HG02870 (cell line): ENCODE measurements at regions not wholly inside any gene's neighbourhood (a gene's known extent, or its start where the extent isn't known, plus 50 kb on each side); places are given as distances from the start of the nearest gene placed in this dataset.
"Not testable (repeated sequence)": the region's sequence is repeated elsewhere in the genome, so short reads cannot be mapped to it uniquely, and the experiment has no call there.

Experiments used
- ATAC-seq: cut with Tn5 transposase; IDR thresholded peaks from one replicate; pipeline ENCODE4 v1.9.1; 2021; ENCODE audit warnings: mild to moderate bottlenecking, moderate library complexity; ENCODE audit not compliant: unreplicated experiment

DNA sequence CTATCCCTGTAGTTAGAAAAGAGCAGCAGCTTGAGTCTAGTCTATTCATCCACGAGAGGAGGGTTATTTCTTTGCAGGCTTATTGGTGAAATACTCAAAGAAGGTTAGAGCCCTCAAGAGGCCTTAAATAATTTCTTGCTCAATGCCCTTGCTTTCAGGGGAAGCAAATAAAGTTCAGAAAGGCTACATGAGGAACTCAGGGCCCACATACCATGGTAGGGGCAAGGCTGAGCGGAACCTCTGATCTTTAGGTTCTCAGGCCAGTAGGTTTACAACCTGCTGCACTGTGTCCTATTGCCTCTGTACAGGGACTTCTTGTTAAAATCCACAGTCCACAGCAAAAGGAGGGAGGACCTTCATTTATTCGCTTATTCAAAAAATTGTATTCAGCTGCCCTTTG lies 101.7 kb downstream of the ADAMTS15 start:
- ATAC-seq = no peak

DNA sequence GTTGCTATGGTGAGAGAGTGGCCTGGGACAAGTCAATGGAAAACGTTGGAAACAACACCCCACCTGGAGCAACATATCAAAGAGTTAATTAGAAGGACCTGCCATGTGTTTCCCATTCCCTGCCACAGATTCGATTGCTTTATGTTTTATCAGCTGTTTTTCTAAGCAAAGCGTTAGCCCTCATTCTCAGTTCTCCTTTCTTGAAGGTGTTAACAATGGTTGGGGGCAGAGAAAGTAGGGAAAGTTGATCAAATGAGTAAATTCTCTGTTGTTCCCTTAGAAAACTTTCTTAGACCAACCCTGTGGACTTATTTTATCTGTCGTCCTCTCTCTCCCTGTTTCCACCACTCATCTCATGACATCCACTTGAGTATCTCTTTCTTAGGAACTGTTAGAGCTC lies 102.5 kb downstream of the ADAMTS15 start:
- no peak for ATAC-seq

DNA sequence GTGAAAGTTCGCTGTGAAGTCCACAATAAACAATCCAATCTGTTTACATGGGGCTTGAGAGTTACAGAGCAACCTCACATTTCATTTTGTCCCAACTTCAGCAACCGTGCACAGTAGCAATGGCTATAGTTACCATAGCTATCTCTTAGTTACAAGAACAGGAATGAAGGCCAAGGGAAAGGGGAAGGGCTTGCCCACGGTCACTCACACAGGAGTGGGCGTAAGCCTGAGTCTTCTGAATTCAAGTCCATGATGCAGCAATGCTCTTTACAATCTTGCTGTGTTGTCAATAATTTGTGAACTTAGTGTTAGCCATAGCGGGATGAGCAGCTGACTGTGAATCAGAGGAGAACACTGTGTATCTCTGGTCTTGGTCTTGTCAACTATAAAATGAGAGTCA lies 102.9 kb downstream of the ADAMTS15 start:
- no peak for ATAC-seq

DNA sequence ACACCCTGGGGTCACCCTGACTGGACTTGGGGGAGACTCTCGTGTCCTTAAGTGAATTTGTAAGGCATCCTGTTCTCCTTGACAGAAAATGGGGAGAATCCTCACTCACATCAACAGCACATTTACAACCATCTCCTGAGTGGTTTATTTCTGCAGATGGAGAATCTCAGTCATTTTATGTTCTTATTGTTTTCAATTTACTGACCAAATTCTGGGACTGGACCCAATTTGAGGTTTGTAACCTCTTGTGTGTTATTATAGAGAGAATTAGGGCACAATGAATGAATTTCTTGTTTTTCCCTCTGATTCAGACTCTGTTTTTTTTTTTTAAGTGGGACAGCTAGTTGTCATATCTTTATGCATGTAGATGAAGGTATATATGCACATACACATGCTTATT lies 104.9 kb downstream of the ADAMTS15 start:
- no peak for ATAC-seq

DNA sequence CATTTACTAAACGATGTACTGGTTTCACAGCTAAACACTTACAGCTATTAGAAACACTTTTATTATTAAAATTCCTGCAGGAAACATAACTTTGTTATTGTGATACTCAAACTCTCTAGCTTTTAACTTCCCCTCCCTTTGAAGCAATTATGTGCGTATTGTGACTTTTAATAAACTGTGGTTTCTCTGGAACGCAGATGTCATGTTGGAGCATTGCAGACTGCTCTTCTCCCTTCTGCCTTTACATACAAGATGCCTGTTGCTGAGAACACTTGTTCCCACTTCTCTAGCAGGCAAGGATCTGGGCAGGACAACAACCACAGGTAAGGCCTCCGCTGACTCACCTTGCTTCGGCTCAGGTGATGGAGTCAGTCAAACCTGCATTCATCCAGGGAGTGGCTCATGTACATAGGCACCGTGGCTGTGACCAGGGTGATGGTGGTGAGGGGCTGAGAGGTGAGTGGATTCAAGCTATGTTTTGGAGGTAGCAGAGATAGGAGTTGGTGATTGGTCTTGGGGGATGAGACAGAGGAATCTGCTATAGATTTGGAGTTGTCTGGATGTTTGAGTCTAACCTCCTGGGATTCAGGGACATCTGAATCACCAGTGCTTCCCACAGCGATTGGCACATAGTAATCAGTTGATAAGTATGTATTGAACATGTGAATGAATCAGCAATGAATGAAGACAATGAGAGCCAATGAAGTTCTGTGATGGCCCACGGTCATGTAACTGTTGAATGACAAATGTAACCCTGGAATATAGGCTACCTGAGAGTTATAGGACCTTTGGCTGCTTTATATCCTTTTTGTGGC lies 106.0 kb downstream of the ADAMTS15 start:
- no peak for ATAC-seq

DNA sequence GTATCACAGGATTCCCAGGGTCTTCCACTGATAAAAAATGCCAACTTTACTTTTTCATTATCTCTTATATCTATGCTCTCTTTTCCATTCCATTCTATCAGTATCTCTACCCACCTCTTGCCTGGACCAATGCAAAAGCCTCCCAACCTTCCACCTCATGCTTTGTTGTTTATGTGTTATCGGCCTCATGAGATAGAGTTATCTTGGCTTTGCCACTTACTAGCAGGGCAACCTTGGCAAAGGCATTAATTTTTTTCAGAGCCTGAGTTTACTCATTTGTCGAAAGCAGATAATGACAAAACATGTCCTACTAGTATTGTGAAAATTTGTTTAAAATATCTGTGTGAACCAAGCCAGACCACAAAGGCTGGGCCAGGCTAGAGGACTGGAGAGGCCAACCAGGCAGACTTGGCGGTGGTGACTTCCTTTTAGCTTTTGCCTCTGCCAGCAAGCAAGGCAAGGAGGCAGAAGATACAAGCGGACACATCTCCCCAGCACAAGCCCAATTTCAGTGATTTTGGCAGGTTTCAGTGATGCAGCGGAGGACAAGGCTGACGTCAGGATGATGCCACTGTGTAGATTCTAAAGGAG lies 106.9 kb downstream of the ADAMTS15 start:
- no peak for ATAC-seq

DNA sequence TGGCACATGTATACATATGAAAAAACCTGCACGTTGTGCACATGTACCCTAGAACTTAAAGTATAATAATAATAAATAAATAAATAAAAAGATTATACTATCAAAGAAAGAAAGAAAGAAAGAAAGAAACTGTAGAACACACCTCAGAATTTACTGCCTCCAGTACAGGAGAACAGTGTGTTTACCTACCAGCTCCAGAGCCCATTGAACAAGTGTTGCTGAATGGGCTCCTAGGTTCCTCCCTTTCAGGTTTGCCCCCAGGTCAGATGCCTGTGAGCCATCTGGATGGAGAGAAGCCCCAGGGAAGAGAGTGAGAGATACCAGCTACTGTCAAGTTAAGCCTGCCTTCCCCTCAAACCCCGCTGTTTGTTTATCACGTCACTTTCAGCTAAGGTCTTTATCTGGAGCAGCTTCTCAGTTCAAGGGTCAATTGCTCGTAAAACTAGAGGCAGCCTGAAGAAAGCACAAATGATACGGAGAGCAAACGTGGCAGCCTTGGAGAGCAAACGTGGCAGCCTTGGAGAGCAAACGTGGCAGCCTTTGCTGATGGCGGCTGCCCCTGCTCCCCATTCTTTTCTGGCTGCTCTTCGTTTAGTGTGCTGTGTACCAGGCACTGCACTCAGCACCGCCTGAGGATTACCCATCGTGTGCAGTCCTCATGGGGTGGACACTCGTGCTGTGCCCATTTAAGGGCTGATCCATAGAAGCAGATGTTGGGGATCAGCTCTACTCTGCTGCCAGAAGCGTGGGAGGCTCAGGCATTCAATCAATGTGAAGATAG lies 111.7 kb downstream of the ADAMTS15 start:
- ATAC-seq = no peak

DNA sequence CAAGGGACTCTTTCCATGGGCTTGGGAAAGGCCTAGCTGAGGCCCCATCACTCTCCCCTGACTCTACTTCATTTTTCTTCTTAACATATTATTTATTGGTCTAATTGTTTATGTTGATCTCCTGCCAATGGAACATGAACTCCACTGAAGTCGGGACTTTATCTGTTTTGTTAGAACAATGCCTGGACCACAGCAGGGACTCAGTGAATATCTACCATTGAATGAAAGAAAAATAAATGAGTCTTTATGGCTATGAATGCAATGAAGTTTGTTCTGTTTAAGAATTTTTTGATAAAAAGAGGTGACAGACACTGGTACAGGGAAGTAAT lies 112.3 kb downstream of the ADAMTS15 start:
- no peak for ATAC-seq

DNA sequence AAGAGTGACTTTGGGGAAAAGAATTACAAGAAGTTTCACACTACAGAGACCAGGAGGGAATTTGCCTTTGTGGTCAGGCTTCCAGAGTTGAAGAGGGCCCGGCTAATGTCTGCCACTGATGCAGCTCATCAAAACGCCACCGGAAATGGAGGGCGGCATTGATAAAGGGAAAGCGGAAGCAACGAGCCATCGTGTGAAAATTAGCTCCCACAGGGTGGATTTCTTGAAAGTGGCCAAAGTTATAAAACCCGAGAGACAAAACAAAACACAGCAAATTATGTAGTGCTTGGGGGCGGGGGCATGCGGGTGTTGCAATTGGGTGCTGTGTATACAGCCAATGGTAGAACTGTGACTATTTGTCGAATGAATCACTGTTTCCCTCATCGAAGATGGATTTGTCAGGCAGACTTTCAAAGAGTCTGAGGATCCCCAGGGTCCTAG lies 113.0 kb downstream of the ADAMTS15 start:
- no peak for ATAC-seq

DNA sequence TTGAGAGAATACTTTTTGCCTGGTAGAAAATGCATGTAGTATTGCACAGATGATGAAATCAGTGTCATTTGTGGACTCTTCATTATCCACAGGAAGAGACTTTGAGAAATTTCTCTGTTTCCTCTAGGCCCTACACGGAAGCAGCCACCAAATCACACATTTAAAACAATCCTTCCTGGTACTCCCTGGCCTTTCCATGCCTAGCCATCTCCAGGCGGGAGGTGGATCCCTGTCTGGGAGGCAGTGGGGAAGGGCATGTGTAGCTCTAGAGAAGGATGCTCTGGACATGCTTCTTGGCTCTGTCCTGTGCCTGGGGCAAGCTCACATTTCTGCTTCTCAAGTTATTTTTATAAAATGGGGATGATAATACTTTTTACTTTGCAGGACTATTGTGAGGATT lies 114.1 kb downstream of the ADAMTS15 start:
- ATAC-seq = no peak

DNA sequence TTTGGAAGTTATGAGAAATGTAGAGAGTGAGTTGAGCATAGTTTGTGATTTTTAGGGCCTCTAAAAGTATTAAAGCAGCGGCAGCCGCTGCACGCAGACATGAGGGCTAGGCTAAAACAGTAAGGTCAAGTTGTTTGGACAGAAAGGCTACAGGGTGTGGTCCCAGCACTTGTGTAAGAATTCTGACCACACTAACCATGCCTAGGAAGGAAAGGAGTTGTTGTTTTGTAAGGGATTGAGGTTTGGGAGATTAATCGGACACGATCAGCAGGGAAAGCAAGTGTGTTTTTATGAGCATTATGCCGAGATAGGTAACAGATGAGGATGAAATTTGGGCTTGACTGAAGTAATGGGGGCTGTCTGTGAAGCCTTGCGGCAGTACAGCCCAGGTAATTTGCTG lies 117.9 kb downstream of the ADAMTS15 start:
- not testable (repeated sequence) for ATAC-seq

DNA sequence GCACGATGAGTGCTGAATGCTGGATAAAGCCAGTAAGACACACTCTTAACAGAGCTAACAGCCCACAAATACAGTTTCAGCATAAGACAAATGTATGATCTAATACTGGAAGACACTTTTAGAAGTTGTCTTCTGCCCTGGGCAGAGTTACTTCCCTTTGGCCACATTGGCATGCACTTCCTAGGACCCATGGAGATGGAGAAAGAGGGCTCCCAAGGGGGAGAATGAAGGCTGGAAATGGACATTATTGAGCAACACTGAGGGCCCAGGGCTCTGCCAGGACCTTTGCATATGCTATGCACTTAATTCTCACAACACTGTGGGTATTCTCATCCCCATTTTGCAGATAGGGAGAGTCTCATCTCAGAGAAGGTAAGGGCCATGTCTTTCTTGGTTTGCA lies 123.1 kb downstream of the ADAMTS15 start:
- ATAC-seq = no peak

DNA sequence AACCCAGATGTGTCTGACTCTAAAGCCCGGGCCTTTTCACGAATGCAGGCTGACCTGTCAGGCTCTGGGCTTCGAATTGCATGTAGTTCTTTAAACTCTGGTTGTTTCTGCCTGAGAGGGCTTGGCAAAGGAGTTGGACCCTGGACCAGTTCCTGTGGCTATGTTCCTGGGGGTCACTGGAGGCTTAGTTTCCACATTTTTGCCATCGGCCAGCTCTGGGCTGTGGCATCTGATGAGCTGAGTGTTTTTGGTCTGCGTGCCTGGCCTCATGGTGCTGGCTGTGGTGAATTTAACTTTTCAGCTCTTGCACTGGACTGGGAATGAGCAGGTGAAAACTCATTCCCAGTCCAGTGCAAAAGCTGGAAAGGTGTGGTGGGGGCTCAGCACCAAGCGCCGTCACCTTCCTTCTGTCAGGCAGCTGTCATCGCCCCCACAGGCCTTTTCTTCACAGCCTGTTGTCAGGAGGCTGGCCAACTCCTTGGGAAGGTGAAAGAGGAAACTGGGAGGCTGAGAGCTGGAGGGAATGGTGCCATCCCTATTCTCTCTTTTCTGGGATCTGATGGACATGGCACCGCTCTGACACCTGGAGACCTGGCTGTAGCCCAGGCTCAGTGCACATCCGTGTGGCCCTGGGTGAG lies 123.6 kb downstream of the ADAMTS15 start:
- ATAC-seq = no peak

DNA sequence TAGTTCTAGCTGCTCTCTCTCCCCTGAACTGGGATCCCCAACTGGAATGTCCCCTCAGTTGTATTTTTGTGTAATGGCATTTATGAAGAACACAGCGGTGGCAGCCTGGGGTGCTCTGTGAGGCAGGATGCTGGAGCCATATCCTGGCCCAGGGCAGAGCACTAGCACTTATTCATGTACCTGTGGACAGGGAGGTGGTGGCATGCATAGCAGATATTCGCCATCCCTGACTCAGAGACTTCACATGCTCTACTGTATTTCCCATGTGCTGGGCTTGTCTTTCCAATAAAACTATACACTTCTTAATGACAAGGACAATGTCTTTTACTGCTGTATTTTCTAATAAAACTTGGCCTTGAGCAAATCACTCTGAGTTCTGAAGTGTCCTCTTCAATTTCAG lies 125.3 kb downstream of the ADAMTS15 start:
- ATAC-seq = no peak

DNA sequence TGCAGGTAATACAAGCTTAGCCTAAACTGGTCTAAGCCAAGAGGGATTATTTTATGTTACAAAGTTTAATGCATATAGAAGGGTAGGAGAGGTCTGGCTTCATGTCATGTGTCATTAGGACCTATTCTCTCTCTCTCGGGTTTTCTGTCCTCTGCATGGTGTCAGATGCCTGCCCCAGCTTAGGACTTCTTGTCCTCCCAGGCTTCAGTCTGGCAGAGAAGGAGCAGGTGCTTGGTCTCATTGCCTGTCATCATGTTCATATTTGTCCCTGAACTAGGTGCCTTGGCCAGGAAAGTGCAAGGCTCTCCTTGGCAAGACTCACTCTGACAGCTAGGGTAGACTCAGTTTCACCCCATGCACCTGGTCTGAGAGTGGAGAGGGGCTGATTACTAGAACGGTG lies 126.3 kb downstream of the ADAMTS15 start:
- no peak for ATAC-seq

DNA sequence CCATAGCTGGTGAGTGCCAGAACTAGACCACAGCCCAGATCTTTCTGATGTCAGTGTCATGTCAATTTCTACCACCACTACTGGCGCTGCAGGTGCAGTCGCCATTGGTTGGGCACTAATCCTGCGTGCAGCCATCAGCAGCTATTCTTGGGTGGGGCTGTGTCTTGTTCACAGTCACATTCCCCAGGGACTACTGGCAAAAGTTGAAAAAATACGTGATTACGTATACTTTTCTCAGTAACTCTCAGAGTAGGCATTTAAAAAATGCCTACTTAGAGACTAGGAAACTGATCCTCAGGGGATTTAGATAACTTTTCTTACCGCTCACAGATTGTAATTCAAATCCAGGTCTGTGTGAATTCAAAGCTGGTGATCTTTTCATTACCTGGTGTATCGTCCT lies 127.7 kb downstream of the ADAMTS15 start:
- no peak for ATAC-seq

DNA sequence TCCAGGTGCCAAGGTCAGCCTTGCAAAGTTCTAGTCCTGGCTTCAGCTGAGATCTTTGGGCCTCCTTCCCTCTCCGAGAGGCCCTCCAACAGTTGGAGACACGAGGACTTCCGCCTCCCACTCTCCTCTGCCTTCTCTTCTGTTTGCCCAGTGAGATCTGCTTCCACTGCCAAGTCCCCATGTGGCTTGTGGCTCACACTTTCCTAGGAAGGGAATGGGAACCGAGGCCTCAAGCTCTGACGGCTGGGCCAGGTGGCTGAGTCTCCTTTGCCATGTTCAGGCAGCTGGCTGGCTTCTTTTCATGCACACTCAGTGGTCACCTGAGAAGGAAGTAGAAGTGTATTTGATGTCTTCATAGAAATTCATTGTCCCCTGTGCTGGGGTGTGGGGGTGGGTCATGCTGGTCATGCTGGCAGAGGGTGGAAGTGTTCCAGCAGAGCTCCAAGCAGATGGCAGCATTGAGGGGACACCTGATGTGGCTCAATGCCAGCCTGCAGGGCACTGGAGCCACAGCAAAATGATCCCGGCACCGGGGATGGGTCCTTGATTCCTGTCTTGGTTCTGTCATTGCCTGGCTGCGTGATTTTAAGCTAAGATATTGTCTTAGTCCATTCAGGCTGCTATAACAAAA lies 130.4 kb downstream of the ADAMTS15 start:
- ATAC-seq = no peak

DNA sequence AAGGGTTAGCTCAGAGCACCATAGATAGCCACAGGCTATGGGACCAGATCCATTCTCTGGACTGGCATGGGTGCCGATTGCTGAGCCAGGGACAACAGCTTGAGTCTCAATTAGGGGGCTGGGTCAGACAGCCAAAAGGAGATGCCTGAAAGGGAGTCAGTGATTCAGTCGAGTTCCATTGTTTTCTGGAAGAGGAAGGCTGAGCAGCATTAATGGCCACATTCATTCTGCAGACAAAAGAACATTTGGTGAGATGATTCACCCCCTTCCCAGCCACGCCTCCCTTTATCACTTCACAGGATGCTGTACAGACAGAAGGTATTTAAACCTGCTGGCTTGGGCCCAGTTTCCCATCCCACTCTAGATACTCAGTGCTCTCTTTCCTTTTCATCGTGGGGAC lies 131.9 kb downstream of the ADAMTS15 start:
- ATAC-seq = no peak

DNA sequence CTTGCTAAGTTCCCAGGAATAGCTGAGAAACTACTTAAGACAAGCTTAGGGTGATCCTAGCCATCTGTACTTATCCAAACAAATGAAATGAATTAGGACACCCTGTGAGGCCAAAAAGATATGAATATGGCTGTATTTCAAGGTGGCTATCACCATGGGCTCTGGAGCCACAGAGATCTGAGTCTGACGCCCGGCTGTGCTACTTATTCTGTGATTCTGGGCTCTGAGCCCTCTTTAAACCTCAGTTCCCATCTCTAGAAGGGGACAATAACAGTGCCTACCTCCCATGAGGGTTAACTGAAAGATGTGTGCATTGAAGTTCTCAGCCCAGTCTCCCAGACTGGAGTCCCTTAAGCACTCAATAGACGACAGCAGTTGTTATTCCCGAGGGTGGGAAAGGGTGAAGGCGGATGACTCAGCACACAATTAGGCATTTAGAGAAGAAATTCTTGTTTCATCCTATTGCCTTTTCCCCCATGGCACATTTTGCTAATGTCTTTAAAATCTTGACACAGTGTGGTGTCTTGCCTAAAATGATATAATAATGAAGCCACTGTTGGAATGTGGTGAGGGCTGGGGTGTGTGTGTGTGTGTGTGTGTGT lies 132.5 kb downstream of the ADAMTS15 start:
- no peak for ATAC-seq

DNA sequence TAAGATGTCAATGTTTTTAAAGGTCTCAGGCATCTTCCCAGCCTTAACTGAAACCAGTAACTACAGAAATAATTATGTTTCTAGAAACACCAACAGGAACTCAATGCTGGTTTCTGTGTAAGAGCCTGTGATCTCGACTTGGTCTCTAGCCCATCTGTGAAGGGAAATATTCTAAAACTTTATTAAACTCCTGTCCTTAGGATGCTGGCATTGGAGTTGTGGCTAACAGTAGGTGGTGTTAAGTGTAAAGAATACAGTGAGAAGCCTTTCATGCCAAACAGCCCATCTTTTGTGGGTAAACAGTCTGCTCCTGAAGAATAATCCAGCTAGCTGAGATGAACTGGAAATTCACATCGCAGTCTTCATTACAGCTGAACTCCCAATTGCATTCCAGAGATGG lies 133.2 kb downstream of the ADAMTS15 start:
- ATAC-seq = no peak

DNA sequence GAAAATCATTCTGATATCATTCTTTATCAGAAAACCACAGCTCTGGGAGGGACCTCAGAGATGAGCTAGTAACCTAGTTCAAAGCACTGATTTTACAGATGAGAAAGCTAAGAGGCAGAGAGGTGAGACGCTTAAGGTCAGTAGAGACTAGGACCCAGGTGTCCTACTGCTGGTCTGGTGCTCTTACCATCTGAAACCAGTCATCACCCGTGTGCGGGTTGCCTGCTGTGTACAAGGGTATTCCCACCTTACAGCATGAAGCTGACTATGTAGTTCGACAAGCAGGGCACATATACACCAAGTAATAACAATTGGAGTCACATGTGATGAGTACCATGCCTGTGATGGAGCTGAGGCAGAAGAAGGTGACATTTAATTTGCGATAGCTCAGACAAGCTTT lies 133.7 kb downstream of the ADAMTS15 start:
- no peak for ATAC-seq
